H9 (cell line): ENCODE measurements at regions not wholly inside any gene's neighbourhood (a gene's known extent, or its start where the extent isn't known, plus 50 kb on each side); places are given as distances from the start of the nearest gene placed in this dataset.

Source experiments
- DNase-seq: peaks from one replicate; pipeline ENCODE4 v3.0.0-alpha.2; 2017
- H2AFZ ChIP-seq: one replicate; pipeline ENCODE4 v1.6.1; 2013; ENCODE audit warnings: mild to moderate bottlenecking, low read length, control low read depth, moderate library complexity
- H2AK5ac ChIP-seq: 2 replicates; pipeline ENCODE4 v1.6.1; 2013; ENCODE audit warnings: low read length, control low read depth, mixed read lengths; ENCODE audit not compliant: insufficient read length
- H2BK120ac ChIP-seq: one replicate; pipeline ENCODE4 v1.6.1; 2013; ENCODE audit warnings: low read depth, mild to moderate bottlenecking, low read length, control low read depth, inconsistent platforms; ENCODE audit not compliant: poor library complexity, severe bottlenecking
- H2BK12ac ChIP-seq: 2 replicates; pipeline ENCODE4 v1.6.1; 2013; ENCODE audit warnings: low read length, control low read depth, mixed read lengths, low read depth; ENCODE audit not compliant: insufficient read length
- H2BK15ac ChIP-seq: 2 replicates; pipeline ENCODE4 v1.6.1; 2013; ENCODE audit warnings: low read depth, low read length, control low read depth
- H2BK20ac ChIP-seq: one replicate; pipeline ENCODE4 v1.6.1; 2013; ENCODE audit warnings: low read depth, mild to moderate bottlenecking, low read length, control low read depth, inconsistent platforms; ENCODE audit not compliant: poor library complexity, severe bottlenecking
- H2BK5ac ChIP-seq: 2 replicates; pipeline ENCODE4 v1.6.1; 2013; ENCODE audit warnings: low read length, control low read depth, mixed read lengths; ENCODE audit not compliant: insufficient read length
- H3K14ac ChIP-seq: 2 replicates; pipeline ENCODE4 v1.6.1; 2013; ENCODE audit warnings: low read length, control low read depth; ENCODE audit not compliant: insufficient read depth
- H3K18ac ChIP-seq: 2 replicates; pipeline ENCODE4 v1.6.1; 2013; ENCODE audit warnings: low read depth, mild to moderate bottlenecking, mixed read lengths, low read length, control low read depth; ENCODE audit not compliant: insufficient read length
- H3K23ac ChIP-seq: 2 replicates; pipeline ENCODE4 v1.6.1; 2013; ENCODE audit warnings: low read length, control low read depth, mixed read lengths, low read depth; ENCODE audit not compliant: insufficient read length
- H3K23me2 ChIP-seq: 2 replicates; pipeline ENCODE4 v1.6.1; 2013; ENCODE audit warnings: low read depth, mild to moderate bottlenecking, mixed read lengths, low read length, control low read depth; ENCODE audit not compliant: insufficient read length, poor library complexity, severe bottlenecking
- H3K27ac ChIP-seq: 2 replicates; pipeline ENCODE4 v1.5.1; 2013; ENCODE audit warnings: low read length, control low read depth, mixed read lengths, low read depth; ENCODE audit not compliant: insufficient read length
- H3K27me3 ChIP-seq: 2 replicates; pipeline ENCODE4 v1.6.1; 2013; ENCODE audit warnings: low read length, control low read depth, inconsistent platforms; ENCODE audit not compliant: insufficient read depth
- H3K4ac ChIP-seq: 2 replicates; pipeline ENCODE4 v1.6.1; 2013; ENCODE audit warnings: low read depth, mild to moderate bottlenecking, control low read depth, inconsistent platforms, low read length, moderate library complexity
- H3K4me1 ChIP-seq: 2 replicates; pipeline ENCODE4 v1.6.1; 2013; ENCODE audit warnings: low read length, control low read depth, inconsistent platforms; ENCODE audit not compliant: insufficient read depth
- H3K4me2 ChIP-seq: 2 replicates; pipeline ENCODE4 v1.6.1; 2013; ENCODE audit warnings: low read length, control low read depth, mixed read lengths; ENCODE audit not compliant: insufficient read length, insufficient read depth
- H3K56ac ChIP-seq: 2 replicates; pipeline ENCODE4 v1.6.1; 2013; ENCODE audit warnings: low read depth, mild to moderate bottlenecking, mixed read lengths, low read length, control low read depth; ENCODE audit not compliant: insufficient read length
- H3K79me1 ChIP-seq: 2 replicates; pipeline ENCODE4 v1.6.1; 2013; ENCODE audit warnings: low read depth, mild to moderate bottlenecking, moderate library complexity, low read length, control low read depth, inconsistent platforms; ENCODE audit not compliant: insufficient read depth, poor library complexity, severe bottlenecking
- H3K79me2 ChIP-seq: 2 replicates; pipeline ENCODE4 v1.6.1; 2013; ENCODE audit warnings: low read length, control low read depth, inconsistent platforms; ENCODE audit not compliant: insufficient read depth
- H3K9ac ChIP-seq: 2 replicates; pipeline ENCODE4 v1.6.1; 2013; ENCODE audit warnings: low read length, control low read depth, mixed read lengths; ENCODE audit not compliant: insufficient read length; ENCODE audit errors: extremely low read depth
- H3K9me3 ChIP-seq: one replicate; pipeline ENCODE4 v1.6.1; 2013; ENCODE audit warnings: low read depth, low read length, inconsistent platforms; ENCODE audit not compliant: control insufficient read depth
- H3T11ph ChIP-seq: one replicate; pipeline ENCODE4 v1.6.1; 2013; ENCODE audit warnings: mild to moderate bottlenecking, low read length, control low read depth, inconsistent platforms
- H4K20me1 ChIP-seq: one replicate; pipeline ENCODE4 v1.6.1; 2013; ENCODE audit not compliant: control insufficient read depth, insufficient read length, insufficient read depth
- H4K5ac ChIP-seq: 2 replicates; pipeline ENCODE4 v1.6.1; 2013; ENCODE audit warnings: low read depth, mild to moderate bottlenecking, mixed read lengths, low read length, control low read depth; ENCODE audit not compliant: insufficient read length
- H4K8ac ChIP-seq: replicated peaks from 2 replicates; pipeline ENCODE4 v1.6.1; 2013; ENCODE audit warnings: low read length, control low read depth, mixed read lengths, low read depth; ENCODE audit not compliant: insufficient read length
- H4K91ac ChIP-seq: 2 replicates; pipeline ENCODE4 v1.6.1; 2013; ENCODE audit warnings: low read depth, mild to moderate bottlenecking, moderate library complexity, mixed read lengths, low read length, control low read depth; ENCODE audit not compliant: insufficient read length
- H3K27ac Mint-ChIP-seq, 3 experiments: 2 replicates in 2 of 3; 3 replicates in 1 of 3; pipeline ENCODE4 v1.8.0; 2020 to 2021; ENCODE audit warnings: mixed read lengths in 3 of 3, mild to moderate bottlenecking in 1 of 3, moderate library complexity in 1 of 3
- H3K27me3 Mint-ChIP-seq: 2 replicates; pipeline ENCODE4 v1.8.0; 2021; ENCODE audit warnings: low read depth, mild to moderate bottlenecking, moderate library complexity, mixed read lengths
- H3K36me3 Mint-ChIP-seq, 3 experiments: 2 replicates in 2 of 3; 3 replicates in 1 of 3; pipeline ENCODE4 v1.8.0; 2020 to 2021; ENCODE audit warnings: low read depth in 3 of 3, mixed read lengths in 3 of 3; ENCODE audit not compliant: insufficient read depth in 1 of 3
- H3K4me1 Mint-ChIP-seq, 2 experiments: 2 replicates each; pipeline ENCODE4 v1.8.0; 2020; ENCODE audit warnings: mixed read lengths in 2 of 2
- H3K4me3 Mint-ChIP-seq, 2 experiments: 2 replicates in 1 of 2; 3 replicates in 1 of 2; pipeline ENCODE4 v1.8.0; 2020 to 2021; ENCODE audit warnings: mild to moderate bottlenecking in 2 of 2, mixed read lengths in 2 of 2, moderate library complexity in 1 of 2
- H3K9me3 Mint-ChIP-seq, 2 experiments: 2 replicates in 1 of 2; 3 replicates in 1 of 2; pipeline ENCODE4 v1.8.0; 2020; ENCODE audit warnings: mild to moderate bottlenecking in 2 of 2, mixed read lengths in 2 of 2, moderate library complexity in 1 of 2
- CTCF ChIP-seq: fragments of 200-600 bp; sonication (generic); conservative IDR thresholded peaks from 3 replicates; pipeline ENCODE4 v1.8.0; 2021; ENCODE audit warnings: antibody characterized with exemption, mild to moderate bottlenecking
- WGBS: extraction: QIAGEN DNeasy Blood & Tissue Kit; methylation state at CpG from one replicate; pipeline ENCODE4 v1.1.7; 2013; ENCODE audit warnings: missing lambda C conversion rate, low lambda C conversion rate, mixed read lengths; ENCODE audit not compliant: insufficient read length; ENCODE audit errors: extremely low coverage; 5-methylcytosine and 5-hydroxymethylcytosine counted together

- Histone ChIP-seq H3K14ac (no peak overlapping the region), H3K9me3 (peaks cover 10% of the 10 kb centered on the region), H2BK12ac (no peak overlapping the region), H2BK20ac (no peak overlapping the region), H2BK5ac (no peak overlapping the region), H3K79me2 (no peaks in the 10 kb centered on the region), H3T11ph (no peak overlapping the region), H4K8ac (no peak overlapping the region), H3K9ac (no peak overlapping the region), H4K5ac (no peak overlapping the region), H3K27ac (no peak overlapping the region), H2AK5ac (no peak overlapping the region), H4K20me1 (no peaks in the 10 kb centered on the region), H2BK120ac (no peak overlapping the region), H3K4me1 (no peaks in the 10 kb centered on the region), H2AFZ (no peak overlapping the region), H3K56ac (no peak overlapping the region), H4K91ac (no peak overlapping the region), H3K4me2 (no peak overlapping the region), H3K27me3 (no peaks in the 10 kb centered on the region), H3K18ac (no peak overlapping the region), H3K79me1 (no peaks in the 10 kb centered on the region), H2BK15ac (no peak overlapping the region), H3K23me2 (no peaks in the 10 kb centered on the region), H3K23ac (no peak overlapping the region), H3K4ac (no peak overlapping the region)
- Mint-ChIP-seq H3K27me3 (peaks cover 10% of the 10 kb centered on the region), H3K4me1 (no peaks in the 10 kb centered on the region), H3K36me3 (peaks cover 3 to 20% (median 11%) of the 10 kb centered on the region in 3 experiments), H3K27ac (no peak overlapping the region), H3K9me3 (peaks cover 24 to 25% of the 10 kb centered on the region in 2 experiments), H3K4me3 (no peak overlapping the region)
- no peak for TF ChIP-seq CTCF
- no CpG with 5 or more reads among the region's 2 CpGs for WGBS
- no peak for DNase-seq
These were observed 210.5 kb upstream of the KIT start for GRCh38 chr4:54447304-54447703.
